ENCODE measurements at regions not wholly inside any gene's neighbourhood (a gene's known extent, or its start where the extent isn't known, plus 50 kb on each side); places are given as distances from the start of the nearest gene placed in this dataset.

DNA sequence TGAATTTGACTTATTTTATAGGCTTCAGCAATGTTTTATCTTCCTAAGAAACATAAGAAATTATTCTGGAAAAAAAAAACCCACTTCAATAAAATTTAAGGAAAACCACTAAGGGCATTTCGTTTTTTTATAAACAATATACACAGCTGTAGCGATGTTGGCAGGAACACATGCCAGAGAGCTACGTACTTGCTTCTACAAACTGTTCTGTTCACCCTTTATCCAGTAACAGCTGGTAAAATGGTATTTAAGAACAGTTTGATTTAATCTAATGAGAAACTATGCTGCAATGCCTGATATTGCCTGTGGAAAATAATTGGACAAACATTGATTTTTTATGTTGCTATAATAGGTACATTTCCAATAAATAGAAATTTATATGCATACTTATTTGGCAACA lies 137.2 kb upstream of the DACH1 start:
- no peaks in the 10 kb centered on the region for H3K27me3 ChIP-seq (ENCODE audit: control insufficient read depth, insufficient read depth, low read length)
- no peaks in the 10 kb centered on the region for H3K9me3 ChIP-seq (ENCODE audit: control insufficient read depth, insufficient read depth, low read length)
- no peak overlapping the region for H3K4me3 ChIP-seq (ENCODE audit: low read depth, low read length)
- no peak overlapping the region for H3K9ac ChIP-seq (ENCODE audit: low read depth, low read length)
- H3K4me1 ChIP-seq (ENCODE audit: control insufficient read depth, insufficient read depth, low read length) = no peaks in the 10 kb centered on the region
- H3K36me3 ChIP-seq (ENCODE audit: control insufficient read depth, insufficient read depth, low read length) = no peaks in the 10 kb centered on the region

- Histone ChIP-seq H3K27me3 (ENCODE audit: control insufficient read depth, insufficient read depth, low read length) (no peaks in the 10 kb centered on the region), H3K4me3 (ENCODE audit: low read depth, low read length) (no peak overlapping the region), H3K4me1 (ENCODE audit: control insufficient read depth, insufficient read depth, low read length) (no peaks in the 10 kb centered on the region), H3K36me3 (ENCODE audit: control insufficient read depth, insufficient read depth, low read length) (no peaks in the 10 kb centered on the region), H3K9ac (ENCODE audit: low read depth, low read length) (no peak overlapping the region), H3K9me3 (ENCODE audit: control insufficient read depth, insufficient read depth, low read length) (no peaks in the 10 kb centered on the region)
These were observed 131.2 kb upstream of the DACH1 start for GRCh38 chr13:71998223-71998622.

DNA sequence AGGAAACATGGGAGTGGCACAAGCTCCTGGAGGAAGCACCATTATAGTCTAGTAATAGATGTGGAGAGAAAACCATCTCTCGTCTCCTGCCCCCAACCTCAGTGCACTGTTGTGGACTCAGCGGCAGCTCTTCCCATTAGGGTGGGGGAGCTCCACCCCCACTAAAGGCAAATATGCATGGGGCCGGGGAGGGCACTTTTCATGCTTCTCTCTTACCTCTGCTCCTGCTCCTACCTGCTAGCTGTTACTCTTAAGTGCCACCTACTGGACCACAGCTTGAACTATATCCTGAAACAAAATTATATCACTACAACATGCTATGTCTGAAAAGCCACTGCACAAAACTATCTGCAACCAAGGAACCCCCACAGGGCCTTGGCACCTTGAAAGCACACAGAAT lies 112.6 kb upstream of the DACH1 start:
- no peaks in the 10 kb centered on the region for H3K9me3 ChIP-seq (ENCODE audit: control insufficient read depth, insufficient read depth, low read length)
- H3K4me1 ChIP-seq (ENCODE audit: control insufficient read depth, insufficient read depth, low read length) = peaks cover 4% of the 10 kb centered on the region
- H3K9ac ChIP-seq (ENCODE audit: low read depth, low read length) = no peak overlapping the region
- H3K36me3 ChIP-seq (ENCODE audit: control insufficient read depth, insufficient read depth, low read length) = no peaks in the 10 kb centered on the region
- H3K27me3 ChIP-seq (ENCODE audit: control insufficient read depth, insufficient read depth, low read length) = no peaks in the 10 kb centered on the region
- H3K4me3 ChIP-seq (ENCODE audit: low read depth, low read length) = peak overlapping the region; percentile 8

DNA sequence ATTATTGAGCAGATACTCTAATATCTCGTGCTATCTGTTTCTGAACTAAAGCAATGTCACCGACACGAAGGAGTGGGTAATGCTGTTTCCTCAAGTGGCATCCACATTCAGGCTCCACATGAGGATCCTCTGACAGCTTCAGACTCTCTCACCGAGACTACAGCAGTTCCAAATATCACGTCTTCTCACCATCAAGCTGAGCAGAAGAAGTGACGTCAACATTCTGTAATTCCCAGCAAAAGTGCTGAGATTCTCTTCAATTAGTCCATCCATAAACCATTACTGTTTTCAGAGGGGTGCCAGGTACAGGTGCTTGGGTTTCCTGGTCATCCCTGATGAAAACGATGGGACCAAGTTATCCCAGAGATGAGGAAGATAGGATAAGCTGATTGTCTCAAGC lies 110.0 kb upstream of the DACH1 start:
- H3K9ac ChIP-seq (ENCODE audit: low read depth, low read length) = no peak overlapping the region

DNA sequence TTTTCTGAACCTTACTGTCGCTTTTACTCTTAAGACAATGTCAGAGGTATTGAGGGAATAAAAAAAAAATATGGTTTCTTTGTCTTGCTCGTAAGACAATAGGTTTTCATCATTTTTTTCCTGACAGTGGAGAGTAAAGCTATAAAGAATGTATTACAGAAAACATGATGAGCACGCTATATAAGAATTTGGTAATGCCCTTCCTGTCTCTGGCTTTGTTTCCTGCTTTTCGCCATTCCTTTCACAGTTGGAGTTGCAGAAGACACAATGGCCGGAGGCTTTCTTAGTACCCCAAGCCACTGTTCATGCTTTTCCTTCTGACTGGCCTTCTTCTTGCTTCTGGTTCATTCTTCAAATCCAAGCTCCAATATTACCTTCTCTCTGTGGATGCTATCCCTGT lies 101.0 kb upstream of the DACH1 start:
- Histone ChIP-seq H3K9ac (ENCODE audit: low read depth, low read length) (no peak overlapping the region), H3K27me3 (ENCODE audit: control insufficient read depth, insufficient read depth, low read length) (no peaks in the 10 kb centered on the region)

More for the DNA sequence above, 110.0 kb upstream of the DACH1 start:
- H3K27me3 ChIP-seq (ENCODE audit: control insufficient read depth, insufficient read depth, low read length) = no peaks in the 10 kb centered on the region
- no peak overlapping the region for H3K4me3 ChIP-seq (ENCODE audit: low read depth, low read length)
- no peaks in the 10 kb centered on the region for H3K36me3 ChIP-seq (ENCODE audit: control insufficient read depth, insufficient read depth, low read length)
- H3K9me3 ChIP-seq (ENCODE audit: control insufficient read depth, insufficient read depth, low read length) = no peaks in the 10 kb centered on the region
- peaks cover 4% of the 10 kb centered on the region for H3K4me1 ChIP-seq (ENCODE audit: control insufficient read depth, insufficient read depth, low read length)

DNA sequence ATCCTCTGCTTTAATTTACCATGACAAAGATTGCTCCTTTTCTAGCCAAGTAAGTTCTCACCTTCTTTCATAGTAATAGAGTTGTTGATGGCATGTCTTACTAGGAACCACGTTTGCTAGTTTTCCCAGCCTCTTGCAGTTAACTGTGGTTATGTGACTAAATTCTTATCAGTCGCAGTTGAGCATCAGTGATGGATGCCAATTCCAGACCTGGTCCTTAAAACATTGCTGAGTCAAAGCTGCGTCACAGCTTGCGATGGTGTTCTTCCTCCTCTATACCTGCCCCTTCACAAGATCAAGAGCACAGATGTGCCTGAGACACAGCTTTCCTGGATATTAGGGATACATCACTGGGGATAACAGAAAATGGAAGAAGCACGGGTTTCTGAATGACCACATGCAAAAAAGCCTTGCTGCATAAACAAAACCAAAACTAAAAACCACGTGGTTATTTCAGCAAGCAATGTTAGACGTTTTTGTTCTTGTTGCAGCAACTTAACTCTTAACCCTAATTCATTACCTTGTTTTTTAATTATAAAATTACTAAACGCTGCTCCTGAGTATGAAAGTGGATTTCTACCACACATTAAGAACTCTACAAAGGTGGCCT lies 97.6 kb upstream of the DACH1 start:
- no peak overlapping the region for H3K9ac ChIP-seq (ENCODE audit: low read depth, low read length)
- H3K4me3 ChIP-seq (ENCODE audit: low read depth, low read length) = no peak overlapping the region
- H3K4me1 ChIP-seq (ENCODE audit: control insufficient read depth, insufficient read depth, low read length) = peaks cover 5% of the 10 kb centered on the region
- H3K9me3 ChIP-seq (ENCODE audit: control insufficient read depth, insufficient read depth, low read length) = no peaks in the 10 kb centered on the region
- no peaks in the 10 kb centered on the region for H3K36me3 ChIP-seq (ENCODE audit: control insufficient read depth, insufficient read depth, low read length)
- no peaks in the 10 kb centered on the region for H3K27me3 ChIP-seq (ENCODE audit: control insufficient read depth, insufficient read depth, low read length)

More for the DNA sequence above, 101.0 kb upstream of the DACH1 start:
- Histone ChIP-seq H3K36me3 (ENCODE audit: control insufficient read depth, insufficient read depth, low read length) (no peaks in the 10 kb centered on the region), H3K4me3 (ENCODE audit: low read depth, low read length) (no peak overlapping the region), H3K9me3 (ENCODE audit: control insufficient read depth, insufficient read depth, low read length) (no peaks in the 10 kb centered on the region), H3K4me1 (ENCODE audit: control insufficient read depth, insufficient read depth, low read length) (peaks cover 5% of the 10 kb centered on the region)

GRCh38 chr13:71962735-71963134 lies 95.7 kb upstream of the DACH1 start:
- H3K9me3 ChIP-seq (ENCODE audit: control insufficient read depth, insufficient read depth, low read length) = no peaks in the 10 kb centered on the region
- H3K4me1 ChIP-seq (ENCODE audit: control insufficient read depth, insufficient read depth, low read length) = peaks cover under 1% of the 10 kb centered on the region
- no peak overlapping the region for H3K9ac ChIP-seq (ENCODE audit: low read depth, low read length)
- no peaks in the 10 kb centered on the region for H3K36me3 ChIP-seq (ENCODE audit: control insufficient read depth, insufficient read depth, low read length)
- no peak overlapping the region for H3K4me3 ChIP-seq (ENCODE audit: low read depth, low read length)
- no peaks in the 10 kb centered on the region for H3K27me3 ChIP-seq (ENCODE audit: control insufficient read depth, insufficient read depth, low read length)

- no peaks in the 10 kb centered on the region for H3K36me3 ChIP-seq (ENCODE audit: control insufficient read depth, insufficient read depth, low read length)
- no peak overlapping the region for H3K9ac ChIP-seq (ENCODE audit: low read depth, low read length)
- no peaks in the 10 kb centered on the region for H3K4me1 ChIP-seq (ENCODE audit: control insufficient read depth, insufficient read depth, low read length)
- H3K4me3 ChIP-seq (ENCODE audit: low read depth, low read length) = no peak overlapping the region
- no peaks in the 10 kb centered on the region for H3K27me3 ChIP-seq (ENCODE audit: control insufficient read depth, insufficient read depth, low read length)
- no peaks in the 10 kb centered on the region for H3K9me3 ChIP-seq (ENCODE audit: control insufficient read depth, insufficient read depth, low read length)
These were observed 95.1 kb upstream of the DACH1 start for GRCh38 chr13:71962126-71962525.

GRCh38 chr13:71949441-71949840 lies 82.4 kb upstream of the DACH1 start:
- H3K36me3 ChIP-seq (ENCODE audit: control insufficient read depth, insufficient read depth, low read length) = no peaks in the 10 kb centered on the region
- H3K4me3 ChIP-seq (ENCODE audit: low read depth, low read length) = no peak overlapping the region
- no peaks in the 10 kb centered on the region for H3K9me3 ChIP-seq (ENCODE audit: control insufficient read depth, insufficient read depth, low read length)
- no peaks in the 10 kb centered on the region for H3K27me3 ChIP-seq (ENCODE audit: control insufficient read depth, insufficient read depth, low read length)
- no peaks in the 10 kb centered on the region for H3K4me1 ChIP-seq (ENCODE audit: control insufficient read depth, insufficient read depth, low read length)
- H3K9ac ChIP-seq (ENCODE audit: low read depth, low read length) = no peak overlapping the region

DNA sequence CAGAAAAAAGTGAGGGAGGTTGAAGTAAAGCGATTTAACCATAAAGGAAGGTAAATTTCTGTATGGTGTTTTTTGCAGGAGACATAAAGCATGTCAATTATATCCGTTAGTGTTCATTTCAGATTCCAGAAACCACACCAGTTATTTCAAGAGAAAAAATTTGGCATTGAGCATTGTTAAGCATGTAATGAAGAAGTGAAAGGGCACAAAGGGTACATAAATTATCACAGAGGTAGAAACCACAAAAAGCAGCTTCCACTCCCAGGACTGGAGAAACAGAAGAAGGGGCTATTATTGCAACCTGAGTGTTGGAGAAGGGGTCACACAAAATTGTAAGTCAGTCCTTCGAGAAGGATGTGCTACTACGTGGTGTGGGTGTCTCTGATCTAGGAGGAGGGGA lies 72.2 kb upstream of the DACH1 start:
- Histone ChIP-seq H3K9ac (ENCODE audit: low read depth, low read length) (no peak overlapping the region), H3K4me1 (ENCODE audit: control insufficient read depth, insufficient read depth, low read length) (no peaks in the 10 kb centered on the region), H3K4me3 (ENCODE audit: low read depth, low read length) (no peak overlapping the region), H3K36me3 (ENCODE audit: control insufficient read depth, insufficient read depth, low read length) (no peaks in the 10 kb centered on the region), H3K9me3 (ENCODE audit: control insufficient read depth, insufficient read depth, low read length) (no peaks in the 10 kb centered on the region), H3K27me3 (ENCODE audit: control insufficient read depth, insufficient read depth, low read length) (no peaks in the 10 kb centered on the region)

DNA sequence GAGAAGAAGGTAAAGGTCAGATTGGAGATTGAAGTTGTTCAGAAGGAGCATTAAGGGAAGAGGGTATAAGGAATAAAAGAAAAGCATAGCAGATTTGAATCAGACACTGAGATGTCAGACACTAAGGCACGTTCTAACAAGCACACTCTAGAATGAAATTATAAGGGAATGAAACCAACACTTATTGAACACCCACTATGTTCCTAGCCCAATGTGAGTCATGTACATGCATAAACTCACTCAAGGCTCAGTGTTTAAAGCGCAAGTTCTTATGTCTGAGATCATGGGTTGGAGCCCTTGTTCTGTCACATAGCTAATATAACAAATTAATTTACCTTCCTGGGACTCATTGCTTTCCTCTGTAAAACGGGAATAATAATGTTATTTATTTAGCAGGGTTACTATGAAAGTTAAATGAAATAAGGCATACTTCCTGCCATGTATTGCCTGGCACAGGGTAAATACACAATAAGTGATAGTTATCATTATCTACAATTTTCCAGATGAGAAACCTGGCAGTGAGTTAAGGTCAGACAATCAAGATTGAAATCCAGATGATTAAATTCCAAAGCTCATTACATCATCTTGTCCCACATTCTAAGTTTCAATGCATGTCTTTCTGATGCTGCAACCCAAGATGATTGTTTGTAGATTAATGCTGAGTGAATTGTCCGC lies 68.3 kb upstream of the DACH1 start:
- no peak overlapping the region for H3K4me3 ChIP-seq (ENCODE audit: low read depth, low read length)
- no peaks in the 10 kb centered on the region for H3K36me3 ChIP-seq (ENCODE audit: control insufficient read depth, insufficient read depth, low read length)
- H3K4me1 ChIP-seq (ENCODE audit: control insufficient read depth, insufficient read depth, low read length) = no peaks in the 10 kb centered on the region
- no peak overlapping the region for H3K9ac ChIP-seq (ENCODE audit: low read depth, low read length)
- no peaks in the 10 kb centered on the region for H3K27me3 ChIP-seq (ENCODE audit: control insufficient read depth, insufficient read depth, low read length)
- no peaks in the 10 kb centered on the region for H3K9me3 ChIP-seq (ENCODE audit: control insufficient read depth, insufficient read depth, low read length)

GRCh38 chr13:71924931-71925330 lies 57.9 kb upstream of the DACH1 start:
- Histone ChIP-seq H3K27me3 (ENCODE audit: control insufficient read depth, insufficient read depth, low read length) (no peaks in the 10 kb centered on the region), H3K4me3 (ENCODE audit: low read depth, low read length) (no peak overlapping the region), H3K9ac (ENCODE audit: low read depth, low read length) (no peak overlapping the region), H3K4me1 (ENCODE audit: control insufficient read depth, insufficient read depth, low read length) (no peaks in the 10 kb centered on the region), H3K9me3 (ENCODE audit: control insufficient read depth, insufficient read depth, low read length) (no peaks in the 10 kb centered on the region), H3K36me3 (ENCODE audit: control insufficient read depth, insufficient read depth, low read length) (no peaks in the 10 kb centered on the region)

Measured in iPS-15b (cell line).